Transverse colon (tissue), 3 donors: ENCODE measurements at regions not wholly inside any gene's neighbourhood (a gene's known extent, or its start where the extent isn't known, plus 50 kb on each side); places are given as distances from the start of the nearest gene placed in this dataset.

ENCODE experiments used
- EP300 ChIP-seq: sonication (generic); formaldehyde crosslinking; IDR thresholded peaks from one replicate; pipeline ENCODE4 v1.6.1; 2017; ENCODE audit warnings: antibody characterized with exemption, low read depth
- TF ChIP-seq, protein P1 (sequence below), 5 experiments: fragments of 200-600 bp in 3 of 5; fragments of 450-650 bp in 2 of 5; sonication (generic) in 3 of 5; IDR thresholded peaks; 1 replicate in 2 of 5; 2 replicates in 3 of 5; pipeline ENCODE4 v1.5.1; 2016 to 2017; ENCODE audit warnings: antibody characterized with exemption in 5 of 5, inconsistent platforms in 3 of 5, mild to moderate bottlenecking in 2 of 5, moderate library complexity in 1 of 5

- TF ChIP-seq, protein P1, sequence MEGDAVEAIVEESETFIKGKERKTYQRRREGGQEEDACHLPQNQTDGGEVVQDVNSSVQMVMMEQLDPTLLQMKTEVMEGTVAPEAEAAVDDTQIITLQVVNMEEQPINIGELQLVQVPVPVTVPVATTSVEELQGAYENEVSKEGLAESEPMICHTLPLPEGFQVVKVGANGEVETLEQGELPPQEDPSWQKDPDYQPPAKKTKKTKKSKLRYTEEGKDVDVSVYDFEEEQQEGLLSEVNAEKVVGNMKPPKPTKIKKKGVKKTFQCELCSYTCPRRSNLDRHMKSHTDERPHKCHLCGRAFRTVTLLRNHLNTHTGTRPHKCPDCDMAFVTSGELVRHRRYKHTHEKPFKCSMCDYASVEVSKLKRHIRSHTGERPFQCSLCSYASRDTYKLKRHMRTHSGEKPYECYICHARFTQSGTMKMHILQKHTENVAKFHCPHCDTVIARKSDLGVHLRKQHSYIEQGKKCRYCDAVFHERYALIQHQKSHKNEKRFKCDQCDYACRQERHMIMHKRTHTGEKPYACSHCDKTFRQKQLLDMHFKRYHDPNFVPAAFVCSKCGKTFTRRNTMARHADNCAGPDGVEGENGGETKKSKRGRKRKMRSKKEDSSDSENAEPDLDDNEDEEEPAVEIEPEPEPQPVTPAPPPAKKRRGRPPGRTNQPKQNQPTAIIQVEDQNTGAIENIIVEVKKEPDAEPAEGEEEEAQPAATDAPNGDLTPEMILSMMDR (IDR thresholded peaks at IDR 0.05): no peak
- TF ChIP-seq EP300: no peak
Measured at GRCh38 chr7:119177863-119178262, 953.4 kb downstream of the ANKRD7 start.
